ENCODE measurements at regions not wholly inside any gene's neighbourhood (a gene's known extent, or its start where the extent isn't known, plus 50 kb on each side); places are given as distances from the start of the nearest gene placed in this dataset.

DNA sequence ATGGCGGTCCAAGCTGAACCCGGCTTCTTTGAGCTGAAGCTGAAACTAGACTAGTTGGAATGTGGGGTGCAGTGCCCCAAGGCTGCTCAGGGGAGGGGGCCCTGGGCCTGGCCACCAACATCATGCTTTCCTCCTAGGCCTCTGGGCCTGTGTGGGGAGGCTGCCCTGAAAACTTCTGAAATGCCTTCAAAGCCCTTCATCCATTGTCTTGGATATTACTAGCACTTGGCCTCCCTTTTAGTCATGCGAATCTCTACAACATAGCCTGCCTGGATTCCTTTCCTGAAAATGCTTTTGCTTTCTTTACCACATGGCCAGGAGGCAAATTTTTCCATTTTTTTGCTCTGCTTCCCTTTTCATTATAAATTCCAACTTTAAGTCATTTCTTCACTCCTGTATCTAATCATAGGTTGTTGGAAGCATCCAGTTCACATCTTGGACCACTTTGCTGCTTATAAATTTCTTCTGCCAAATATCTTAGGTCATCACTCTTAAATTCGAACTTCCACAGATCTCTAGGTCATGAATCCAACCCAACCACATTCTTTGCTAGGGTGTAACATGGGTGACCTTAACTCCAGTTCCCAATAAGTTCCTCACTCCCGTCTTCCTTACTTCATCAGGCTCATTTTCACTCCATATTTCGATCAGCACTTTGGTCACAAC lies 103.4 kb downstream of the DDIT4L start:
- Histone ChIP-seq H3K4me1 (replicated peaks in 1 of 2) (no peaks in the 10 kb centered on the region), H3K9me3 (replicated peaks in 1 of 3) (no peaks in the 10 kb centered on the region), H3K27me3 (no peaks in the 10 kb centered on the region), H3K36me3 (replicated peaks in 1 of 2) (no peaks in the 10 kb centered on the region), H3K27ac (no peak overlapping the region), H3K4me3 (no peak overlapping the region)
- WGBS, 4 donors, result 77 to 86% (median 83%) methylated on average over 6 of the region's 6 CpGs
- intact Hi-C loops (cut with DNase I), result no loop called here
- no peak for DNase-seq
- TF ChIP-seq POLR2A (IDR thresholded peaks at IDR 0.05), result no peak
- TF ChIP-seq, protein P1, sequence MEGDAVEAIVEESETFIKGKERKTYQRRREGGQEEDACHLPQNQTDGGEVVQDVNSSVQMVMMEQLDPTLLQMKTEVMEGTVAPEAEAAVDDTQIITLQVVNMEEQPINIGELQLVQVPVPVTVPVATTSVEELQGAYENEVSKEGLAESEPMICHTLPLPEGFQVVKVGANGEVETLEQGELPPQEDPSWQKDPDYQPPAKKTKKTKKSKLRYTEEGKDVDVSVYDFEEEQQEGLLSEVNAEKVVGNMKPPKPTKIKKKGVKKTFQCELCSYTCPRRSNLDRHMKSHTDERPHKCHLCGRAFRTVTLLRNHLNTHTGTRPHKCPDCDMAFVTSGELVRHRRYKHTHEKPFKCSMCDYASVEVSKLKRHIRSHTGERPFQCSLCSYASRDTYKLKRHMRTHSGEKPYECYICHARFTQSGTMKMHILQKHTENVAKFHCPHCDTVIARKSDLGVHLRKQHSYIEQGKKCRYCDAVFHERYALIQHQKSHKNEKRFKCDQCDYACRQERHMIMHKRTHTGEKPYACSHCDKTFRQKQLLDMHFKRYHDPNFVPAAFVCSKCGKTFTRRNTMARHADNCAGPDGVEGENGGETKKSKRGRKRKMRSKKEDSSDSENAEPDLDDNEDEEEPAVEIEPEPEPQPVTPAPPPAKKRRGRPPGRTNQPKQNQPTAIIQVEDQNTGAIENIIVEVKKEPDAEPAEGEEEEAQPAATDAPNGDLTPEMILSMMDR (IDR thresholded peaks at IDR 0.05), result no peak

DNA sequence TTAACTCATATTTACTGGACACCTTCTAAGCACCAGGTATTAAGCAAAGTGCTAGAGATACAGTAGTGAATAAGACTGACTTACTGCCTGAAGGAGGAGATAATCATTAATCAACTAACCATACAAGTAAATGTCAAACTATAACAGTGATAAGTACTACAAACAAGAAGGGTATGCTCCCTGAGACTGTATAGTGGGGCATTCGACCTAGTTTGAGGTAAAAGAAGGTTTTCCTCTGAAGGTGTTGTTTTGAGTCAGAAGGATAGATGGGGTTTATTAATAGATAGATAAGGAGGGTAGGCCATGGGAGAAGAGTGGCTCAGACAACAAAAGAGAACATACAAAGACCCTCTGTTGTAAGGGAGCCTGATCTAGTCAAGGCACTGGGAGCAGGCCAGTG lies 105.4 kb downstream of the DDIT4L start:
- intact Hi-C loops (cut with DNase I), result no loop called here
- Histone ChIP-seq H3K4me3 (no peak overlapping the region), H3K27ac (no peak overlapping the region), H3K4me1 (replicated peaks in 1 of 2) (no peaks in the 10 kb centered on the region), H3K36me3 (replicated peaks in 1 of 2) (no peaks in the 10 kb centered on the region), H3K9me3 (replicated peaks in 1 of 3) (no peaks in the 10 kb centered on the region), H3K27me3 (no peaks in the 10 kb centered on the region)
- no peak for DNase-seq
- TF ChIP-seq POLR2A (IDR thresholded peaks at IDR 0.05), result no peak
- TF ChIP-seq, protein P1 (IDR thresholded peaks at IDR 0.05), result no peak
- WGBS, 4 donors, result 57 to 72% (median 59%) methylated on average over 1 of the region's 1 CpG

DNA sequence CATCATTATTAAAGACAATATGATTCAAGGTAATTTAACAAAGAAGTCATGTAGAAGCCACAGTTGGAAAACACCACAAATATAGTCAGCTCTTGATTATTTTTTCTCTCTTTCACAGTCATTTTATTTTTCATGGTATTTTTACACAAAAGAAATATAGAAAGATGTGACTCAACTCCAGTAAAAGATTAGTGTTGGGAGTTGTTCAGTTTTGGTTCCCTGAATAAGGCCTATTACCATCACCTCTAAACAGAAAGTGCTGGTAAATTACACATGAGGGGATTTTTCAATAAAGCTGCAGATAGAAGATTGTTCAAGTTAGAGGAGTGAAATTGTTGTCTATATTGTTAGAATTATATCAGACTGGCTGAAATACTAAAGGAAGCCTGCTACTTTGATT lies 107.0 kb downstream of the DDIT4L start:
- H3K4me1 ChIP-seq (replicated peaks in 1 of 2), result no peaks in the 10 kb centered on the region
- intact Hi-C loops (cut with DNase I), result no loop called here

DNA sequence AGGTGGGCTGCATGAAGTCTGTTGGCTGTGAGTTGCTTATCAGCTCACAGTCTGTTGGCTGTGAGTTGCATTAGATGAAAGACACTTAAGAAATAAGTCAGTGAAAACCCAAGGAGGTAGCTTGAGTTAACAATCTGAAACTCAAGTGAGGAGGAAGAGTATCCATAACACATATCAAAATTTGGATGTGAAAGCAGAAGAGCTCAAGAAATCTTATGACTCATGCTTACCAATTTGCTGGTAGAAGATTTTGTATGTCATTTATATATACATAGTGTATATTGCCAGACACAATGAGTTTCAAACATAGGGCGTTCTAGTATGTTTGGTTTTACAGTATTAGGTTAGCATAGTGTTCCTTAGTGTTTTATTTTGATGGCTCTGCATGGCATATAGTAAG lies 107.4 kb downstream of the DDIT4L start:
- Histone ChIP-seq H3K4me3 (no peak overlapping the region), H3K27me3 (no peaks in the 10 kb centered on the region), H3K36me3 (replicated peaks in 1 of 2) (no peaks in the 10 kb centered on the region), H3K4me1 (replicated peaks in 1 of 2) (no peaks in the 10 kb centered on the region), H3K9me3 (replicated peaks in 1 of 3) (no peaks in the 10 kb centered on the region), H3K27ac (no peak overlapping the region)
- TF ChIP-seq, protein P1 (IDR thresholded peaks at IDR 0.05), result no peak
- TF ChIP-seq POLR2A (IDR thresholded peaks at IDR 0.05), result no peak
- intact Hi-C loops (cut with DNase I), result no loop called here
- DNase-seq, result no peak
- 79 to 96% (median 88%) methylated on average over 1 of the region's 1 CpG for WGBS, 4 donors

More for the DNA sequence above, 107.0 kb downstream of the DDIT4L start:
- H3K27ac ChIP-seq, result no peak overlapping the region
- H3K9me3 ChIP-seq (replicated peaks in 1 of 3), result no peaks in the 10 kb centered on the region
- no peak for TF ChIP-seq POLR2A (IDR thresholded peaks at IDR 0.05)
- TF ChIP-seq, protein P1 (IDR thresholded peaks at IDR 0.05), result no peak
- no peak for DNase-seq
- no peaks in the 10 kb centered on the region for H3K27me3 ChIP-seq
- no peaks in the 10 kb centered on the region for H3K36me3 ChIP-seq (replicated peaks in 1 of 2)
- no peak overlapping the region for H3K4me3 ChIP-seq

Measured in adrenal gland (tissue), 9 donors.